Transverse colon (tissue), 4 donors: ENCODE measurements at regions not wholly inside any gene's neighbourhood (a gene's known extent, or its start where the extent isn't known, plus 50 kb on each side); places are given as distances from the start of the nearest gene placed in this dataset.

Source experiments
- DNase-seq: peaks from one replicate; pipeline ENCODE4 v3.0.0-alpha.2; 2019
- H3K27ac ChIP-seq, 4 donors: fragments of 200-600 bp; sonication (generic); 2 replicates each; pipeline ENCODE4 v1.5.1; 2016 to 2018; ENCODE audit warnings: inconsistent platforms in 4 of 4
- H3K27me3 ChIP-seq: fragments of 200-600 bp; sonication (generic); 2 replicates; pipeline ENCODE4 v1.5.1; 2017; ENCODE audit warnings: inconsistent platforms
- H3K36me3 ChIP-seq, 4 donors: fragments of 200-600 bp; sonication (generic); 2 replicates each; pipeline ENCODE4 v1.5.1; 2017 to 2019; ENCODE audit warnings: inconsistent platforms in 4 of 4
- H3K4me1 ChIP-seq, 4 donors: fragments of 200-600 bp; sonication (generic); 2 replicates each; pipeline ENCODE4 v1.5.1; 2017 to 2020; ENCODE audit warnings: inconsistent platforms in 4 of 4
- H3K4me3 ChIP-seq, 4 donors: fragments of 200-600 bp; sonication (generic); 1 replicate in 1 of 4; 2 replicates in 3 of 4; pipeline versions ENCODE4 v1.5.1 to v1.6.1; 2017 to 2019; ENCODE audit warnings: inconsistent platforms in 4 of 4
- H3K9me3 ChIP-seq, 2 donors: fragments of 200-600 bp; sonication (generic); 2 replicates each; pipeline ENCODE4 v1.5.1; 2017 to 2019; ENCODE audit warnings: inconsistent platforms in 2 of 2
- CTCF ChIP-seq, 5 experiments: fragments of 200-600 bp in 3 of 5; fragments of 450-650 bp in 2 of 5; sonication (generic) in 3 of 5; IDR thresholded peaks; 1 replicate in 2 of 5; 2 replicates in 3 of 5; pipeline ENCODE4 v1.5.1; 2016 to 2017; ENCODE audit warnings: antibody characterized with exemption in 5 of 5, inconsistent platforms in 3 of 5, mild to moderate bottlenecking in 2 of 5, moderate library complexity in 1 of 5
- EP300 ChIP-seq: sonication (generic); formaldehyde crosslinking; IDR thresholded peaks from one replicate; pipeline ENCODE4 v1.6.1; 2017; ENCODE audit warnings: antibody characterized with exemption, low read depth
- POLR2A ChIP-seq: fragments of 450-650 bp; IDR thresholded peaks from one replicate; pipeline ENCODE4 v1.6.1; 2016; ENCODE audit warnings: antibody characterized with exemption, mild to moderate bottlenecking, moderate library complexity
- POLR2AphosphoS5 ChIP-seq, 3 donors: sonication (generic); formaldehyde crosslinking; IDR thresholded peaks; one replicate each; pipeline ENCODE4 v1.6.1; 2016; ENCODE audit warnings: antibody characterized with exemption in 3 of 3
- WGBS, 2 donors: methylation state at CpG; one replicate each; pipeline ENCODE4 v1.1.5; 2018; ENCODE audit warnings: low coverage in 1 of 2; 5-methylcytosine and 5-hydroxymethylcytosine counted together
- in situ Hi-C, 4 donors: fragments of 200-750 bp; cut with MboI; loops; one replicate each; pipeline versions ENCODE4 v1.15.0 to v1.15.1; 2017; ENCODE audit warnings: low sequenced_read_pairs in 3 of 4, low pct_ligation_motif_present in 1 of 4, low pct_unique_long_range_greater_than_20kb in 1 of 4
- intact Hi-C: fragments of 100-400 bp; cut with DNase I; formaldehyde crosslinking; loops from one replicate; pipeline ENCODE4 v1.15.1; 2023; ENCODE audit warnings: low total_unique reads

GRCh38 chr10:128727114-128727513, 600.9 kb upstream of the MKI67 start:
- Histone ChIP-seq H3K27ac (no peak overlapping the region), H3K4me3 (no peak overlapping the region), H3K36me3 (no peaks in the 10 kb centered on the region), H3K9me3 (no peaks in the 10 kb centered on the region), H3K4me1 (no peaks in the 10 kb centered on the region), H3K27me3 (no peaks in the 10 kb centered on the region)
- no peak for TF ChIP-seq POLR2AphosphoS5 (IDR thresholded peaks at IDR 0.05)
- no peak for TF ChIP-seq EP300
- no peak for TF ChIP-seq CTCF (IDR thresholded peaks at IDR 0.05)
- no peak for TF ChIP-seq POLR2A
- WGBS, 2 donors: 83 to 87% methylated on average over 3 to 6 of the region's 6 CpGs
- intact Hi-C loops (no loop called here), in situ Hi-C loops (no loop called here)
- DNase-seq: no peak

GRCh38 chr10:128729910-128730420, 603.7 kb upstream of the MKI67 start:
- Histone ChIP-seq H3K4me3 (no peak overlapping the region), H3K4me1 (no peaks in the 10 kb centered on the region), H3K9me3 (no peaks in the 10 kb centered on the region), H3K27me3 (no peaks in the 10 kb centered on the region), H3K27ac (no peak overlapping the region), H3K36me3 (no peaks in the 10 kb centered on the region)
- intact Hi-C loops: no loop called here
- TF ChIP-seq EP300 (no peak), POLR2AphosphoS5 (IDR thresholded peaks at IDR 0.05) (no peak), POLR2A (no peak), CTCF (IDR thresholded peaks at IDR 0.05) (no peak)
- 85% methylated on average over 4 of the region's 4 CpGs; no CpG with 5 or more reads in 1 of the 2 donors for WGBS, 2 donors
- DNase-seq: no peak
- in situ Hi-C loops: no loop called here

- H3K27me3 ChIP-seq: no peaks in the 10 kb centered on the region
- TF ChIP-seq POLR2A (no peak), EP300 (no peak), POLR2AphosphoS5 (IDR thresholded peaks at IDR 0.05) (no peak), CTCF (IDR thresholded peaks at IDR 0.05) (no peak)
- intact Hi-C loops: no loop called here
- no peak overlapping the region for H3K4me3 ChIP-seq
- 91% methylated on average over 13 of the region's 13 CpGs; no CpG with 5 or more reads in 1 of the 2 donors for WGBS, 2 donors
- DNase-seq: no peak
- H3K4me1 ChIP-seq: no peaks in the 10 kb centered on the region
- no peak overlapping the region for H3K27ac ChIP-seq
- H3K36me3 ChIP-seq: no peaks in the 10 kb centered on the region
- in situ Hi-C loops: no loop called here
- no peaks in the 10 kb centered on the region for H3K9me3 ChIP-seq
Observed at GRCh38 chr10:128730922-128731321, 604.7 kb upstream of the MKI67 start.

GRCh38 chr10:128734161-128734560, 607.9 kb upstream of the MKI67 start:
- intact Hi-C loops (no loop called here), in situ Hi-C loops (no loop called here)
- 98% methylated on average over 5 of the region's 5 CpGs; no CpG with 5 or more reads in 1 of the 2 donors for WGBS, 2 donors
- no peak overlapping the region for H3K4me3 ChIP-seq
- H3K27me3 ChIP-seq: no peaks in the 10 kb centered on the region
- no peaks in the 10 kb centered on the region for H3K36me3 ChIP-seq
- DNase-seq: no peak
- no peaks in the 10 kb centered on the region for H3K9me3 ChIP-seq
- no peaks in the 10 kb centered on the region for H3K4me1 ChIP-seq
- H3K27ac ChIP-seq: no peak overlapping the region
- no peak for TF ChIP-seq POLR2AphosphoS5 (IDR thresholded peaks at IDR 0.05)
- no peak for TF ChIP-seq EP300
- TF ChIP-seq CTCF (IDR thresholded peaks at IDR 0.05): no peak
- no peak for TF ChIP-seq POLR2A
